ENCODE measurements at regions not wholly inside any gene's neighbourhood (a gene's known extent, or its start where the extent isn't known, plus 50 kb on each side); places are given as distances from the start of the nearest gene placed in this dataset.
"Not testable (repeated sequence)": the region's sequence is repeated elsewhere in the genome, so short reads cannot be mapped to it uniquely, and the experiment has no call there.

- H3K27ac ChIP-seq (ENCODE audit: low read depth in 1 of 2, low read length in 2 of 2): no peak overlapping the region
- TF ChIP-seq CTCF (IDR thresholded peaks at IDR 0.05): no peak
- no peak for DNase-seq
- H2AFZ ChIP-seq (ENCODE audit: insufficient read depth, low read depth, low read length, poor library complexity, severe bottlenecking): no peak overlapping the region
- H3K27me3 ChIP-seq (ENCODE audit: control insufficient read depth in 2 of 2, insufficient read depth in 2 of 2, low read length in 2 of 2): no peaks in the 10 kb centered on the region
- Mint-ChIP-seq H3K4me3 (no peak overlapping the region), H3K9me3 (peaks cover 0 to 12% (median 7%) of the 10 kb centered on the region in 7 donors), H3K27me3 (ENCODE audit: low read depth in 3 of 3) (peaks cover 0 to 2% (median 2%) of the 10 kb centered on the region in 3 donors), H3K27ac (no peak overlapping the region), H3K36me3 (no peaks in the 10 kb centered on the region), H3K4me1 (no peaks in the 10 kb centered on the region)
- no CpG with 5 or more reads among the region's 4 CpGs for WGBS (ENCODE audit: insufficient coverage)
- no peaks in the 10 kb centered on the region for H3K4me1 ChIP-seq (ENCODE audit: control insufficient read depth in 1 of 2, insufficient read depth in 2 of 2, low read length in 2 of 2)
- H3K4me2 ChIP-seq (replicated peaks; ENCODE audit: extremely low read depth, low read length, poor library complexity, severe bottlenecking): no peak overlapping the region
- peaks cover 13 to 19% of the 10 kb centered on the region in 2 donors for H3K9me3 ChIP-seq (replicated peaks in 1 of 2; ENCODE audit: control insufficient read depth in 1 of 2, insufficient read depth in 1 of 2, low read length in 2 of 2)
- H4K20me1 ChIP-seq (ENCODE audit: insufficient read depth, low read length): no peaks in the 10 kb centered on the region
- intact Hi-C loops (cut with micrococcal nuclease): no loop called here
- H3K36me3 ChIP-seq (replicated peaks in 1 of 2; ENCODE audit: control insufficient read depth in 1 of 2, insufficient read depth in 2 of 2, low read length in 2 of 2): no peaks in the 10 kb centered on the region
- H3K9ac ChIP-seq (ENCODE audit: insufficient read depth, low read length, poor library complexity, severe bottlenecking): no peak overlapping the region
- no peak overlapping the region for H3K4me3 ChIP-seq (replicated peaks in 1 of 3; ENCODE audit: low read depth in 2 of 3, low read length in 3 of 3)
- H3K79me2 ChIP-seq (ENCODE audit: insufficient read depth, low read length): no peaks in the 10 kb centered on the region
Measured at GRCh38 chr10:18918532-18918931, 130.1 kb upstream of the MALRD1 start.

- Mint-ChIP-seq H3K27me3 (ENCODE audit: low read depth in 3 of 3) (no peaks in the 10 kb centered on the region), H3K9me3 (peaks cover 6 to 18% (median 15%) of the 10 kb centered on the region in 7 donors), H3K4me1 (no peaks in the 10 kb centered on the region), H3K4me3 (no peak overlapping the region), H3K36me3 (no peaks in the 10 kb centered on the region), H3K27ac (no peak overlapping the region)
- Histone ChIP-seq H3K9me3 (replicated peaks in 1 of 2; ENCODE audit: control insufficient read depth in 1 of 2, insufficient read depth in 1 of 2, low read length in 2 of 2) (peaks cover 7 to 8% of the 10 kb centered on the region in 2 donors), H4K20me1 (ENCODE audit: insufficient read depth, low read length) (no peaks in the 10 kb centered on the region), H2AFZ (ENCODE audit: insufficient read depth, low read depth, low read length, poor library complexity, severe bottlenecking) (no peak overlapping the region), H3K4me2 (replicated peaks; ENCODE audit: extremely low read depth, low read length, poor library complexity, severe bottlenecking) (no peak overlapping the region), H3K36me3 (replicated peaks in 1 of 2; ENCODE audit: control insufficient read depth in 1 of 2, insufficient read depth in 2 of 2, low read length in 2 of 2) (no peaks in the 10 kb centered on the region), H3K27me3 (ENCODE audit: control insufficient read depth in 2 of 2, insufficient read depth in 2 of 2, low read length in 2 of 2) (no peaks in the 10 kb centered on the region), H3K27ac (ENCODE audit: low read depth in 1 of 2, low read length in 2 of 2) (no peak overlapping the region), H3K79me2 (ENCODE audit: insufficient read depth, low read length) (no peaks in the 10 kb centered on the region), H3K9ac (ENCODE audit: insufficient read depth, low read length, poor library complexity, severe bottlenecking) (no peak overlapping the region), H3K4me3 (replicated peaks in 1 of 3; ENCODE audit: low read depth in 2 of 3, low read length in 3 of 3) (no peak overlapping the region), H3K4me1 (ENCODE audit: control insufficient read depth in 1 of 2, insufficient read depth in 2 of 2, low read length in 2 of 2) (no peaks in the 10 kb centered on the region)
- TF ChIP-seq CTCF (IDR thresholded peaks at IDR 0.05): no peak
- intact Hi-C loops (cut with micrococcal nuclease): no loop called here
- no peak for DNase-seq
Measured at GRCh38 chr10:18949391-18949790, 99.2 kb upstream of the MALRD1 start.

- H3K79me2 ChIP-seq (ENCODE audit: insufficient read depth, low read length); H3K36me3 Mint-ChIP-seq; H3K9ac ChIP-seq (ENCODE audit: insufficient read depth, low read length, poor library complexity, severe bottlenecking); DNase-seq; H3K4me1 Mint-ChIP-seq; H4K20me1 ChIP-seq (ENCODE audit: insufficient read depth, low read length); H3K27me3 ChIP-seq (ENCODE audit: control insufficient read depth in 2 of 2, insufficient read depth in 2 of 2, low read length in 2 of 2); H3K4me1 ChIP-seq (ENCODE audit: control insufficient read depth in 1 of 2, insufficient read depth in 2 of 2, low read length in 2 of 2); H3K4me3 Mint-ChIP-seq; H3K27ac Mint-ChIP-seq; H3K27me3 Mint-ChIP-seq (ENCODE audit: low read depth in 3 of 3); H3K36me3 ChIP-seq (replicated peaks in 1 of 2; ENCODE audit: control insufficient read depth in 1 of 2, insufficient read depth in 2 of 2, low read length in 2 of 2); H3K4me2 ChIP-seq (replicated peaks; ENCODE audit: extremely low read depth, low read length, poor library complexity, severe bottlenecking); intact Hi-C loops (cut with micrococcal nuclease); H2AFZ ChIP-seq (ENCODE audit: insufficient read depth, low read depth, low read length, poor library complexity, severe bottlenecking); H3K27ac ChIP-seq (ENCODE audit: low read depth in 1 of 2, low read length in 2 of 2); H3K9me3 ChIP-seq (replicated peaks in 1 of 2; ENCODE audit: control insufficient read depth in 1 of 2, insufficient read depth in 1 of 2, low read length in 2 of 2); H3K4me3 ChIP-seq (replicated peaks in 1 of 3; ENCODE audit: low read depth in 2 of 3, low read length in 3 of 3): not testable (repeated sequence)
- peaks cover 4 to 15% (median 10%) of the 10 kb centered on the region in 7 donors for H3K9me3 Mint-ChIP-seq
- 94% methylated on average over 21 of the region's 35 CpGs for WGBS (ENCODE audit: insufficient coverage)
Measured at GRCh38 chr10:18951072-18951823, 97.4 kb upstream of the MALRD1 start.
